ENCODE measurements at regions not wholly inside any gene's neighbourhood (a gene's known extent, or its start where the extent isn't known, plus 50 kb on each side); places are given as distances from the start of the nearest gene placed in this dataset.

GRCh38 chr6:94045099-94045829 is 625.9 kb upstream of the EPHA7 start:
- Histone ChIP-seq H3K79me2 (ENCODE audit: insufficient read depth, low read length) (no peaks in the 10 kb centered on the region), H3K4me2 (ENCODE audit: low read depth, low read length) (no peak overlapping the region), H3K9me3 (ENCODE audit: low read length) (no peaks in the 10 kb centered on the region), H2AFZ (ENCODE audit: low read length) (no peak overlapping the region), H3K27ac (ENCODE audit: extremely low read length, insufficient read depth, low read length) (no peak overlapping the region), H3K27me3 (ENCODE audit: control insufficient read depth in 1 of 2, insufficient read depth in 2 of 2, low read length in 2 of 2) (no peaks in the 10 kb centered on the region), H3K4me3 (replicated peaks in 1 of 3; ENCODE audit: insufficient read depth in 1 of 3, low read depth in 2 of 3, low read length in 3 of 3) (no peak overlapping the region), H3K4me1 (ENCODE audit: insufficient read depth, low read length) (no peaks in the 10 kb centered on the region), H4K20me1 (ENCODE audit: insufficient read depth, low read length) (no peaks in the 10 kb centered on the region), H3K36me3 (replicated peaks in 1 of 2; ENCODE audit: control insufficient read depth in 1 of 2, insufficient read depth in 2 of 2, low read length in 2 of 2) (no peaks in the 10 kb centered on the region), H3K9ac (ENCODE audit: insufficient read depth, low read depth, low read length) (no peak overlapping the region)
- no TSS peak for BruUV-seq (replicated peaks)
- in situ Hi-C loops (cut with HindIII; ENCODE audit: extremely low pct_ligation_motif_present, low pct_unique_long_range_greater_than_20kb) = no loop called here
- ATAC-seq (no peak), FAIRE-seq (no peak), DNase-seq (ENCODE audit: low spot score) (no peak)
- CTCF ChIA-PET (ENCODE audit: low intra/inter-chr PET ratio, low total read pairs) = no interaction called here
- POLR2A ChIA-PET = no interaction called here
- 8% methylated on average over 12 of the region's 12 CpGs for WGBS (ENCODE audit: low lambda C conversion rate)
- TF ChIP-seq KIAA2018 (CRISPR knock-in tag; IDR thresholded peaks at IDR 0.05; ENCODE audit: borderline replicate concordance) (no peak), ZC3H4 (CRISPR knock-in tag; IDR thresholded peaks at IDR 0.05; ENCODE audit: borderline replicate concordance) (no peak), ZXDC (CRISPR knock-in tag; IDR thresholded peaks at IDR 0.05) (no peak)
- intact Hi-C loops (cut with micrococcal nuclease; ENCODE audit: unreplicated experiment) = no loop called here

All from HepG2 (cell line).